Stimulated activated memory B cell treated with anti-CD40 and anti-IgM and Interleukin-4, amounts not matched to agents 10 μg/mL and 1 μg/mL and 100 μg/mL, for 72 hours (primary cell): ENCODE measurements at regions not wholly inside any gene's neighbourhood (a gene's known extent, or its start where the extent isn't known, plus 50 kb on each side); places are given as distances from the start of the nearest gene placed in this dataset.

Experiments
- ATAC-seq: fragments of 150-1000 bp; cut with Tn5 transposase; 2 replicates; pipeline ENCODE4 v1.10.0; 2021
- H3K27ac Mint-ChIP-seq: one replicate; pipeline ENCODE4 v1.8.0; 2022; ENCODE audit warnings: mild to moderate bottlenecking, mixed read lengths
- H3K27me3 Mint-ChIP-seq: one replicate; pipeline ENCODE4 v1.8.0; 2022; ENCODE audit warnings: mixed read lengths
- H3K36me3 Mint-ChIP-seq: one replicate; pipeline ENCODE4 v1.8.0; 2022; ENCODE audit warnings: mixed read lengths
- H3K4me1 Mint-ChIP-seq: one replicate; pipeline ENCODE4 v1.8.0; 2022; ENCODE audit warnings: mixed read lengths
- H3K4me3 Mint-ChIP-seq: one replicate; pipeline ENCODE4 v1.8.0; 2022; ENCODE audit warnings: mild to moderate bottlenecking, moderate library complexity, mixed read lengths
- H3K9me3 Mint-ChIP-seq: one replicate; pipeline ENCODE4 v1.8.0; 2022; ENCODE audit warnings: mixed read lengths

DNA sequence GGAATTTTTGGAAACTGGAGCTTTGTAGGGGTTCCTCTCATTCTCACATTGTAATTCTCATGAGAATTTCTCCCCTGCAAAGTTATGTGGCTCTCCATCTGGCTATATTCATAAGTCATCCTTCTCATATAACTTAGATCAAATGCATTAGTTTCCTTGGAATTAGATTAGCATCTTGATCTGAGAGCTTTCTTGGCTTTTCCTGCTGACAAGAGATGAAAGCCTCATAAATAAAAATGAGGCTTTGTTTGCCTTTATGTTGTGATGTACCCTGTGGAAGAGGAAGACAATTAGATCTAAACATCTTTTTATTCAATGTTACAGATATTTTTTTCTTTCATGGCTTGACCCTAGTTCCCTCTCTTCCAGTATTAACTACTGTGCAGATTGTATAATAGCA is 165.4 kb upstream of the ZPLD1 start:
- H3K36me3 Mint-ChIP-seq = no peaks in the 10 kb centered on the region
- H3K27ac Mint-ChIP-seq = no peak overlapping the region
- ATAC-seq = no peak
- H3K9me3 Mint-ChIP-seq = peaks cover 6% of the 10 kb centered on the region
- no peaks in the 10 kb centered on the region for H3K4me1 Mint-ChIP-seq
- H3K27me3 Mint-ChIP-seq = no peaks in the 10 kb centered on the region
- H3K4me3 Mint-ChIP-seq = no peak overlapping the region

DNA sequence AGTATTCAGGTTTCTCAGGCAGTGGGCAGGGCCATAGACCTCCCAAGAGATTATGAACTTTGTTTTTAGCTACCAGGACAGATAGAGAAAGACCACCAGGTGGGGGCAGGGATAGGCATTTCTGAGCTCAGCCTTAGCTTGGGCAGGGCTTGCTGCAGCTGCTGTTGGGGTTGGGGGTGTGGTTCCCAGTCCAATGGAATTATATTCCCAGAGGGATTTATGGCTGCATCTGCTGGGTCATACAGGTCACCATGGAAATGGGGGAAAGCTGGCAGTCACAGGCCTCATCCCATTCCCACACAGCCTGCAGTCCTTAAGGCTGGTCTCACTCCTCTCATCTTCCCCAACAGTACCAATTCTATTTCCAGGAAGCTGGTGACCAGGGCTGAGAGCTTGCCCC is 144.6 kb upstream of the ZPLD1 start:
- Mint-ChIP-seq H3K36me3 (peaks cover 6% of the 10 kb centered on the region), H3K4me3 (no peak overlapping the region), H3K27ac (no peak overlapping the region), H3K4me1 (no peaks in the 10 kb centered on the region), H3K9me3 (peaks cover 6% of the 10 kb centered on the region), H3K27me3 (peaks cover 18% of the 10 kb centered on the region)
- no peak for ATAC-seq

DNA sequence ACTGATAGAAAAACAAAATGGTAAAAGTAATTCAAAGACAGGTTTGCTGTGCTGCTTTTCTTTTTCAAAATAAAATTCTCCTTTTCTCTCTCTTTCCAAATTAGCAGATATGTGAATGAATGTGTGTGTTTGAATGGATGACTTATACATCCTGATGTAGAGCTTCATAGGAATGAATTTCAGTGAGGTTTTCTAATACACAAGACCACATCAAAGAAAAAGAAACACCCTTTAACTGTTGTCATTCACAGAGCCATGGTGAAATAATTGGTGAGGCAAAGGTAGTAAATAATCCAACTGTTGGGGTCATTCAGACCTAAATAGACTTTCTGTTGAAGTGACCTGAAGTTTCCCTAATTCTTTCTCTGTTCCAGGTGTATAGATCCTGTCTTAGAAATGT is 139.1 kb upstream of the ZPLD1 start:
- Mint-ChIP-seq H3K27me3 (peaks cover 10% of the 10 kb centered on the region), H3K4me1 (no peaks in the 10 kb centered on the region), H3K4me3 (no peak overlapping the region), H3K9me3 (no peaks in the 10 kb centered on the region), H3K36me3 (no peaks in the 10 kb centered on the region), H3K27ac (no peak overlapping the region)
- ATAC-seq = no peak

DNA sequence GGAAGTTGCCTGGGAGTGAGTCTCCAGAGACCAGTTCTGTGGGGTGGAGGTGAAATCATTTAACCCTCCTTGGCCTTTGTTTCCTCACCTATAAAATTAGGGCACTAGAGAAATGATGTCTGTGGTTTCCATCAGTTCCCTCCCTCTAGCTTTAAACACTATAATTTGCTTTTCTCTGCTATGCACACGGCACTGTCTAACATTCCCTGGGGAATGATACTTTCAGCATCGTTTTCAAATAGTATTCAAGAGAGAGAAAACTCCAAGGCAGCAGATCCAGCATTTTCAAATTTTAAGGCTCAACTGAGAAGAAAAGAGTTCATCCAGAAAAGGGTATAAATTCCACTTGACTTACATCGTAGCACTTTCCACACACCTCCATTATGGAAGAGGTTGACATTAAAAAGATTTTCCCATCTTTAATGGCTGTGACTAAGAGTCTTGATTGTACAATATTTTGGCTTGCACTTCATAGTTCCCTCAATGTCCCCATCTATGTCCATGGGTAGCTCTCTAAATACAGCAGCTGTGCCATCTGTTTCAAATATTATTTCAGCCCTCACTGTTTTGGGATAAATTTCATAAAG is 137.7 kb upstream of the ZPLD1 start:
- Mint-ChIP-seq H3K9me3 (no peaks in the 10 kb centered on the region), H3K4me3 (no peak overlapping the region), H3K4me1 (no peaks in the 10 kb centered on the region), H3K27me3 (peaks cover 15% of the 10 kb centered on the region), H3K36me3 (no peaks in the 10 kb centered on the region), H3K27ac (no peak overlapping the region)
- ATAC-seq = no peak

DNA sequence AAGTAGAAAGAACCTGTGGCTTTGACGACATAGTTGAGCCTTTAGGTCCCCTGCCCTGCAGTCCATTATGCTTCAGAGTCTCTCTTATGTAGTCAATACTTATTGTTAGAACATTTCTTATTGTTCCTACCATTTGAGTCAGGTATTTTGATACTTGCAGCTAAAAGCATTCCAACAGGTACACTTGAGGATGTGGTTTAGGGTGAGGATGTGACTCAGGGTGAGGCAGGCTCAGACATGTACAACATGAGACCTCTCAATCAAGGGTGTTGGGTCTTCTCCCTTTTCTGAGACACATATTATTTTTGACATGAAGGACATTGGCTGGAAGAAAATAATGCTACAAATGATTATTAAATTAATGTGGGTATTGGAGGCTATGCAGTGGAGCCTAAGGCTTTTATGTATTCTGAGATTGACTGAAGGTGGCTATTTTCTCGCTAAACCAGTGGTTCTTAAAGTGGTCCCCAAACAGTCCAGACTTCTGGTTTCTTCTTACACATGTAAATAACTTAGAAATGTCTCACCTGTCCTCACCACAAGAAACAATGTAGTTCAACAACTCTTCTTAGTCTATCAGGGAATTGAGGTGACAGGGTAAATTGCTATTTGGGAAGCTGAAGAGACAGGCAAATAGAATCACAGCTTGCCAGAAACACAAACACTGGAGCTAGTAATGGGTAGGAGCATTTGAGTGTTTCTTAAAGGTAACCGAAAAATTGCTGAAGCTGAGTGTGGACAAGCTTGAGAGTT is 135.5 kb upstream of the ZPLD1 start:
- Mint-ChIP-seq H3K36me3 (no peaks in the 10 kb centered on the region), H3K4me3 (no peak overlapping the region), H3K27ac (no peak overlapping the region), H3K9me3 (no peaks in the 10 kb centered on the region), H3K27me3 (peaks cover 36% of the 10 kb centered on the region), H3K4me1 (no peaks in the 10 kb centered on the region)
- no peak for ATAC-seq

DNA sequence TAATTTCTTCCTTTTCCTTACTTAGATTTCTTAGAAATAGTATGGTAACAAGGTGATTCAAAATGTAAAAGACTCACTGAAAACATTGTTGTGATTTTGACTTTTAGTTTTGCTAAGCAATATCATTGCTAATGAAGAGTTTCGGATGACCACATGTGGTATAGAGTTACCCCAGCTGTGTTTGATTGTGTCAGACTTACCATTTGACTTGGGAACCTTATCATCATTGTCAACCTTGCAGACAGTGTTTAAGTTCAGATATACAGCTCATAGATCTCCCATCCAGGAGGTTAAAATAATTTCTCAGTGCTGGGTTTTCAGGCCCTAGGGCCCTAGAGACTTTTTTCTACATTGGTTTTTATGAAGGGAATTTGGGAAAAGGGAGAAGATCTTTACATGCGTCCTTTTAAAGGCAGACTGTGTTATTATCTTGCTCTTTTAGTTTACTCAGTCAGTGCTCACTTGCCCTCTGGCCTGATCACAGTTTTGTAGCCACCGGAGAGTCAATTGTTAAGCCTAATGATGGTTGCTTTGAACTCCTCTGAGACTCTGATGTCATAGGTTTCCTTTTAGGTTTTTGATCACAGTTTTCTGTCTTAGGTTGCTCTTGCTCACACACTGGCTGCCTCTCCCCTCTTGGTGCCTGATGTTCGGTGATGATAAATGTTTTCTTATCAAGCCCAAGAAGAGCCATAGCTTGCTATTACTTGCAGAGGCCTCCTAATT is 133.5 kb upstream of the ZPLD1 start:
- Mint-ChIP-seq H3K36me3 (no peaks in the 10 kb centered on the region), H3K27ac (no peak overlapping the region), H3K4me3 (no peak overlapping the region), H3K9me3 (no peaks in the 10 kb centered on the region), H3K27me3 (peaks cover 34% of the 10 kb centered on the region), H3K4me1 (no peaks in the 10 kb centered on the region)
- no peak for ATAC-seq

DNA sequence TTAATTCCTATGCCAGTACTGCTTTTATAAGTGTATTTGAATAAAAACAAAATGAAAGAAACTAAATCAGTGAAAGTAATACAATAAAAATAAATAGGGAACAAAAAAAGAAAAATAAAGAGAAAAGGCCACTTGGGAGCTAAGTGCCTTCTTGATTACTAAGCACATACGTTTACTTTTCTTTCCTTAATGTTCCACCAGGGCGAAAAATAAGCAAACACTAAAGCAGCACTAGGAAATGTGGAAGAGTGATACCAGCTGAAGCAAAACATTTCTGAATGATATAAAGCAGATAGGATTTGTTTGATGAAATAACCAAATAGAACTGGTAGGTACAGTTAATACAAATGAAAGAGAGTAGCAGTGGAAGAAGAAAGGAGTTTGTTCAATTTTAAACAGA is 132.8 kb upstream of the ZPLD1 start:
- Mint-ChIP-seq H3K27ac (no peak overlapping the region), H3K36me3 (no peaks in the 10 kb centered on the region), H3K9me3 (no peaks in the 10 kb centered on the region), H3K4me3 (no peak overlapping the region), H3K27me3 (peaks cover 34% of the 10 kb centered on the region), H3K4me1 (no peaks in the 10 kb centered on the region)
- no peak for ATAC-seq

DNA sequence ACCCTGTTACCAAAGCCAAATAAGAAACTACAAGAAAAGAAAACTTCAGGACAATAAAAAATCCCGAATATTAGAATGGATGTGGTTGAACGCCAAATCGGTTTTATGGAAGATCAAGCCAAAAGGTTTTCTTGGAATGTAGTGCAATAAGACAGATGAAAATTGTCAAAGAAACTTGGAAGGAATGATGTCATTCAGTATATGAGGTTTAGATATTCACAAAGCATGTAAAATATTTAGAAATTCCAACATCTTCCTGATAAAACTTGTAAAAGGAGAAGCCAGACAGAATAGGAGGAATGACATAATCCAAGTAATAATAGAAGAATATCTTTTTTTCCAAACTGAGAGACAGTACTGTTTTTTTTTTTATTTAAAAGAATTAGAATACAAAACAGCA is 130.3 kb upstream of the ZPLD1 start:
- no peaks in the 10 kb centered on the region for H3K36me3 Mint-ChIP-seq
- ATAC-seq = no peak

DNA sequence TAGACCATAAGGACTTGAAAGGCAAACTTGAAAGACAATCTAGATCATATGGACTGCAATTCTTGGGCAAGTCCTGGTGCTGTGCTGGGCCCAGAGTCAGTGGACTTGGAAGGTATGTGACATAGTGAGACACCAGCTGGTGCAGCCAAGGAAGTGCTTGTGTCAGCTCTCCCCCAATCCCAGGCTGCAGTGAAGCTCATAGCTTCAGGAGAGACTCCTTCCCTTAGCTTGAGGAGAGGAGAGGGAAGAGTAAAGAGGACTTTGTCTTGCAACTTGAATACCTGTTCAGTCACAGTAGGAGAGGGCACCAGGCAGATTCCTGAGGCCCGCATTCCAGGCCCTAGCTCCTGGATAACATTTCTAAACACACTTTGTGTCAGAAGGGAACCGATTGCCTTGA is 127.4 kb upstream of the ZPLD1 start:
- peaks cover 50% of the 10 kb centered on the region for H3K27me3 Mint-ChIP-seq
- H3K4me1 Mint-ChIP-seq = no peaks in the 10 kb centered on the region
- H3K27ac Mint-ChIP-seq = no peak overlapping the region
- no peaks in the 10 kb centered on the region for H3K9me3 Mint-ChIP-seq
- H3K4me3 Mint-ChIP-seq = no peak overlapping the region
- no peak for ATAC-seq
- no peaks in the 10 kb centered on the region for H3K36me3 Mint-ChIP-seq

More for the DNA sequence above, 130.3 kb upstream of the ZPLD1 start:
- Mint-ChIP-seq H3K4me3 (no peak overlapping the region), H3K27ac (no peak overlapping the region), H3K4me1 (no peaks in the 10 kb centered on the region), H3K27me3 (peaks cover 46% of the 10 kb centered on the region), H3K9me3 (no peaks in the 10 kb centered on the region)

DNA sequence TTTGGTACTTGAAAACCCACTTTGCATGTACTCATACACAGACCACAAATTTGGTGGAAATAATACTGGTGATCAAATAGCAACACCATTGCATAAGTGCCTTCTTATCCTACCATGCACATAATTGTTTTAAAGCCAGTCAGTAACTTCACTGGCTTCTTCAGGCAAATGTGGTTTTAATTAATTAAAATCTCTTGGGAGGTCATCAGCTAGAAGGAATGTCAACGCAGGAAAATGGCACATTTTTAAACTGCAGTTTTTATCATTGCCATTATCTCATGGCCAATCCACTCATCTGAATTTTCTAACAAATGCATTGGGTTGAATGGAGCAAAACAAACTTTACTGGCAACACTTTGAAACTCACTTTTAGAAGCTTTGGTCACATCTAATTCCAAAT is 105.7 kb upstream of the ZPLD1 start:
- no peaks in the 10 kb centered on the region for H3K9me3 Mint-ChIP-seq

DNA sequence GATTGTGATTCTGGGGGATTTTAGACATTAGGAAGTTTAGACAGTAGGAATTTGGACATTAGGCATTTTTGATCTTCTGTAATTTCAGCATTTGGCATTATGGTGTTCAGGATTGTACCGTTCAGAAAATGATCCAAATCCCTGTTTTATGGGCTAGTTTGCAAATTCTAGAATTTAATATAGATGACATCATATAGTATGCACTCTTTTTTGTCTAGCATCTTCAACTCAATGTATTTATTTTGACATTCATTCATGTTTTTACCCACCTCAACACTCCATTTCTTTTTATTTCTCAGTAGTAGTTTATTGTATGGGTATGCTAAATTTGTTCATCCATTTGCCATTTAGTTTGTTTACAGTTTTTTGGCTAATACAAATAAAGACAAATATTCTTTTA is 105.3 kb upstream of the ZPLD1 start:
- no peak overlapping the region for H3K4me3 Mint-ChIP-seq
- no peaks in the 10 kb centered on the region for H3K9me3 Mint-ChIP-seq
- no peak overlapping the region for H3K27ac Mint-ChIP-seq
- H3K27me3 Mint-ChIP-seq = peaks cover 8% of the 10 kb centered on the region
- no peak for ATAC-seq
- no peaks in the 10 kb centered on the region for H3K36me3 Mint-ChIP-seq
- H3K4me1 Mint-ChIP-seq = no peaks in the 10 kb centered on the region

More for the DNA sequence above, 105.7 kb upstream of the ZPLD1 start:
- Mint-ChIP-seq H3K27ac (no peak overlapping the region), H3K36me3 (no peaks in the 10 kb centered on the region), H3K4me1 (no peaks in the 10 kb centered on the region), H3K4me3 (no peak overlapping the region), H3K27me3 (peaks cover 8% of the 10 kb centered on the region)
- ATAC-seq = no peak

DNA sequence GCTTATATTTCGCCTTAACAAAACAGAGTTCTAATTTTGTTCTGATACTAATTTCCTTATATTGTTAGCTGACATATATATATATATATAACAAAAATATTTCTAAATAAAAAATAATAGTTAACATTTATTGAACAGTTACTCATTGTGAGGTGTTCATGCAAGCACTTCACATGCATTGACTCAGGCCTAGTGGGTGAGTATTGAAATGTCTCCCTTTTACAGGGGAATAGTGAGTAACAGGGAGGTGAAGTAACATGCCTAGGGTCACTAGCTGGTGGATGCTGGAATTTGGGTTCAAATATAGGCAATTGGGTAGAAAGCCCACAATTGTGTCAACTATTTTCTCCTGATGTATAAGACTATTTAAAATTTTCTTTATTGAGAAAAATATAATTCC is 102.6 kb upstream of the ZPLD1 start:
- no peak for ATAC-seq
- Mint-ChIP-seq H3K27me3 (peaks cover 8% of the 10 kb centered on the region), H3K4me1 (no peaks in the 10 kb centered on the region), H3K4me3 (no peak overlapping the region), H3K36me3 (no peaks in the 10 kb centered on the region), H3K9me3 (no peaks in the 10 kb centered on the region), H3K27ac (no peak overlapping the region)

DNA sequence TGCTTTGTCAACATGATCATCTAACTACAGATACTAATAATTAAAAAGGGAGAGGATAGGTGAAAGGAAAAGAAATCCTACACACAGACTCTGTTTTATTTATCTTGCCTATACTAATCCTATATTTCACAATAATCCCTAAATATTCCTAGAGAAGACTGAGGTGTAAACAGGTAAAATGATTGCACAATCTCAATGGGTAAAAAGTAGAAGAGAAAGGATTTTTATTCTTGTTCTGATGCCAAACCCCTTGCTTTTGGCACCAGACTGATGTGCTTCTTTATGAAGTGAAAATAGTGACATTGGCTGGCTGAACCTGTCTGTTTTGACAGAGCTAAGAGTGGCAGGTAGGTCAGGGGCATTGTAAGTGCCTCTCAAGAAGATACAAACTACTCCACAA is 101.9 kb upstream of the ZPLD1 start:
- H3K36me3 Mint-ChIP-seq = no peaks in the 10 kb centered on the region
- H3K27me3 Mint-ChIP-seq = peaks cover 8% of the 10 kb centered on the region
- no peak overlapping the region for H3K27ac Mint-ChIP-seq
- ATAC-seq = no peak
- no peak overlapping the region for H3K4me3 Mint-ChIP-seq
- no peaks in the 10 kb centered on the region for H3K4me1 Mint-ChIP-seq
- no peaks in the 10 kb centered on the region for H3K9me3 Mint-ChIP-seq

DNA sequence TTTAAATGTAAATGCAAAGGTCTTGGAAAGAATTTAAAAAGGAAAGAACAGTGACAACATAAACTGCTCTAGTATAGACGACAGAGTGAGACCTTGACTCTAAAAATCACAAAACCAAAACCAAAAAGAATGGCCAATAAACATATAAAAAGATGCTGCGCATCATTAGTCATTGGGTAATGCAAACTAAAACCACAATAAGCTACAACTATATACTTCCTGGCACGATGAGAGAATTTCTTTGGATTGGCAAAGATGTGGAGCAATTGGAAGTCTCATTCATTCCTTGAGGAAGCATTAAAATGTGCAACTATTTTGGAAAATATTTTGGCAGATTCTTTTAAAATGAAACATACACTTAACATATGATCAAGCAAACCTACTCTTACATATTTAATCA is 98.7 kb upstream of the ZPLD1 start:
- ATAC-seq = no peak
- H3K4me3 Mint-ChIP-seq = no peak overlapping the region
- no peaks in the 10 kb centered on the region for H3K9me3 Mint-ChIP-seq
- no peaks in the 10 kb centered on the region for H3K36me3 Mint-ChIP-seq
- peaks cover 17% of the 10 kb centered on the region for H3K27me3 Mint-ChIP-seq
- no peak overlapping the region for H3K27ac Mint-ChIP-seq
- H3K4me1 Mint-ChIP-seq = no peaks in the 10 kb centered on the region

DNA sequence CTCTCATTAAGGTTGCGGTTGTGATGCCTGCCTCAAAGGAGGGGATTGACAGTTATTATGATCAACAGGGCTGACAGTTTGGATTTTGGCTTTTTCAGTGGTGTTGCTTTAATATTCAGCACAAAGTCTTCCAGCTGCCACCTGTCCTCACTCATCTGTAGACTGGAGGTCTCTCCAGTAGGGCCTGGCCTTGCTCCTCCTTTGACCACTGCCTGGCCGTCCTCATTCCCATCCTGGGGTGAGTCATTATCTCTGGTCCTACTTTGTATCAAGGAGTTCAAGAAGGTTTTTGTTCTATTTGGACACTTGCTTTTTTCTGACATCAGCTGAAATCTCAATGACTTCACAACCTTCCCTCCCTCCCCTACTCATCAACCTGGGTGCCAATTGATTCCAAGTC is 95.1 kb upstream of the ZPLD1 start:
- H3K27ac Mint-ChIP-seq = no peak overlapping the region
- H3K4me1 Mint-ChIP-seq = peaks cover 7% of the 10 kb centered on the region
- peak; percentile 27 for ATAC-seq
- H3K27me3 Mint-ChIP-seq = peaks cover 32% of the 10 kb centered on the region
- H3K36me3 Mint-ChIP-seq = no peaks in the 10 kb centered on the region
- no peak overlapping the region for H3K4me3 Mint-ChIP-seq
- no peaks in the 10 kb centered on the region for H3K9me3 Mint-ChIP-seq

DNA sequence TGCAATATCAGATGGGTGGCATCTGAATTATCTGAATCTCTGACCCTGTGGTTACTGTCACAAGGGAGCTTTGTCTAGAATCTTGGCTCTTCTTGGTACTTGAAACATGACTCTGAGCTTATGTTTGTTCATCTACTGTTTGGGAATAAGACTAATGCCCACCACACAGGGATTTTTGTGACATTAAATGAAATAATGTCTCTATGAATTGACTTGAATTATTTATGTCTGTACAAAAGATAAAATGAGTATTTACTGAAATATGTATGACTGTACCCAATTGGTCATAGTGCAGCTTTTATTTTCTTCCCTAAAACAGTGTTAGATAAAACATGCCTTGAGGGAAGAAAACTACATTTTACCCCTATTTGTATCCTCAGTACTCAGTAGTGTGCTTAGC is 87.9 kb upstream of the ZPLD1 start:
- Mint-ChIP-seq H3K27ac (no peak overlapping the region), H3K9me3 (no peaks in the 10 kb centered on the region), H3K4me3 (no peak overlapping the region), H3K36me3 (no peaks in the 10 kb centered on the region), H3K4me1 (no peaks in the 10 kb centered on the region), H3K27me3 (peaks cover 52% of the 10 kb centered on the region)
- ATAC-seq = no peak
